H1 (cell line): ENCODE measurements at regions not wholly inside any gene's neighbourhood (a gene's known extent, or its start where the extent isn't known, plus 50 kb on each side); places are given as distances from the start of the nearest gene placed in this dataset.
A peak's percentile ranks its signal among the peaks of the same experiment; 100 is the strongest.

Source experiments
- CTCF ChIA-PET: fragments of 300-600 bp; sonication (Branson Sonifier 250); formaldehyde crosslinking; loops from one replicate; lab custom pipeline; 2021; ENCODE audit not compliant: partially characterized antibody; lab: Charles Lee
- POLR2A ChIA-PET: fragments of 300-600 bp; sonication (Branson Sonifier 250); formaldehyde crosslinking; loops from one replicate; lab custom pipeline; 2021; ENCODE audit warnings: inconsistent platforms; ENCODE audit not compliant: partially characterized antibody; lab: Charles Lee
- DNase-seq, 2 experiments: peaks; one replicate each; pipeline versions ENCODE4 v3.0.0 to v3.0.0-alpha.2; 2010 to 2022; ENCODE audit warnings: low spot score in 2 of 2, low read depth in 1 of 2, mixed read lengths in 1 of 2
- FAIRE-seq: peaks from 2 replicates; lab custom pipeline; 2011; peaks lifted over from hg19 to GRCh38; lab: Jason Lieb, UNC
- H2AFZ ChIP-seq: 2 replicates; pipeline ENCODE4 v1.8.1; 2012; ENCODE audit warnings: low read length, inconsistent platforms
- H2AK5ac ChIP-seq: 2 replicates; pipeline ENCODE4 v1.6.1; 2013; ENCODE audit warnings: low read depth, low read length
- H2BK120ac ChIP-seq: replicated peaks from 2 replicates; pipeline ENCODE3; 2013; ENCODE audit warnings: low read depth, low read length, inconsistent platforms
- H2BK12ac ChIP-seq: 2 replicates; pipeline ENCODE4 v1.6.1; 2013; ENCODE audit warnings: low read depth, low read length
- H2BK15ac ChIP-seq: 2 replicates; pipeline ENCODE4 v1.6.1; 2013; ENCODE audit warnings: low read length
- H2BK20ac ChIP-seq: 2 replicates; pipeline ENCODE4 v1.6.1; 2013; ENCODE audit warnings: low read length
- H2BK5ac ChIP-seq: 2 replicates; pipeline ENCODE4 v1.6.1; 2013; ENCODE audit warnings: low read depth, low read length
- H3K14ac ChIP-seq: 2 replicates; pipeline ENCODE4 v1.6.1; 2013; ENCODE audit warnings: inconsistent platforms; ENCODE audit not compliant: insufficient read length
- H3K18ac ChIP-seq: 2 replicates; pipeline ENCODE4 v1.6.1; 2013; ENCODE audit warnings: low read length; ENCODE audit errors: extremely low read depth
- H3K23ac ChIP-seq: 2 replicates; pipeline ENCODE4 v1.6.1; 2013; ENCODE audit warnings: inconsistent platforms; ENCODE audit not compliant: insufficient read length
- H3K23me2 ChIP-seq: 2 replicates; pipeline ENCODE4 v1.6.1; 2013; ENCODE audit warnings: low read depth, low read length
- H3K27ac ChIP-seq: 2 replicates; pipeline ENCODE4 v1.6.1; 2011; ENCODE audit warnings: low read depth, low read length, inconsistent platforms
- H3K27me3 ChIP-seq, 4 experiments: replicated peaks in 1 of 4; 1 replicate in 1 of 4; 2 replicates in 3 of 4; pipeline versions ENCODE4 v1.6.1 to v1.8.1; 2011 to 2013; ENCODE audit warnings: low read length in 3 of 4, mild to moderate bottlenecking in 3 of 4, inconsistent platforms in 2 of 4, mixed read lengths in 2 of 4, moderate library complexity in 1 of 4; ENCODE audit not compliant: control insufficient read depth in 3 of 4, insufficient read depth in 3 of 4; ENCODE audit errors: extremely low read depth in 1 of 4
- H3K36me3 ChIP-seq, 4 experiments: 2 replicates each; pipeline versions ENCODE4 v1.6.1 to v1.8.1; 2011 to 2013; ENCODE audit warnings: mild to moderate bottlenecking in 4 of 4, low read length in 3 of 4, moderate library complexity in 2 of 4, control low read depth in 1 of 4, inconsistent platforms in 1 of 4; ENCODE audit not compliant: insufficient read depth in 4 of 4, control insufficient read depth in 2 of 4
- H3K4ac ChIP-seq: replicated peaks from 2 replicates; pipeline ENCODE3; 2013; ENCODE audit warnings: low read length, low read depth, mixed read lengths, inconsistent platforms; ENCODE audit not compliant: insufficient read length
- H3K4me1 ChIP-seq, 4 experiments: replicated peaks in 1 of 4; 1 replicate in 1 of 4; 2 replicates in 3 of 4; pipeline versions ENCODE4 v1.6.1 to v1.8.1; 2011 to 2013; ENCODE audit warnings: low read length in 3 of 4, inconsistent platforms in 2 of 4, mixed read lengths in 1 of 4; ENCODE audit not compliant: insufficient read depth in 4 of 4, control insufficient read depth in 3 of 4
- H3K4me2 ChIP-seq, 2 experiments: 2 replicates each; pipeline versions ENCODE4 v1.6.1 to v1.8.1; 2011 to 2013; ENCODE audit warnings: low read depth in 2 of 2, low read length in 2 of 2, control low read depth in 1 of 2, inconsistent platforms in 1 of 2, mild to moderate bottlenecking in 1 of 2; ENCODE audit not compliant: insufficient read depth in 1 of 2
- H3K4me3 ChIP-seq, 4 experiments: fragments of 200-600, 300-600 bp in 1 of 4; sonication (generic), shearing (Covaris generic), sonication (Bioruptor Twin) in 1 of 4; 2 replicates each; pipeline versions ENCODE4 v1.5.1 to v1.8.1; 2011 to 2016; ENCODE audit warnings: low read length in 4 of 4, low read depth in 3 of 4, control low read depth in 2 of 4, inconsistent platforms in 2 of 4, mild to moderate bottlenecking in 2 of 4, mixed read lengths in 1 of 4, moderate library complexity in 1 of 4; ENCODE audit not compliant: insufficient read depth in 2 of 4; ENCODE audit errors: extremely low read depth in 1 of 4
- H3K56ac ChIP-seq: replicated peaks from 2 replicates; pipeline ENCODE3; 2013; ENCODE audit warnings: low read depth, mild to moderate bottlenecking, mixed read lengths, low read length, inconsistent platforms; ENCODE audit not compliant: insufficient read length
- H3K79me1 ChIP-seq: 2 replicates; pipeline ENCODE4 v1.6.1; 2013; ENCODE audit warnings: low read depth, low read length, control low read depth
- H3K79me2 ChIP-seq, 2 experiments: 2 replicates each; pipeline versions ENCODE4 v1.6.1 to v1.8.1; 2012 to 2013; ENCODE audit warnings: low read length in 2 of 2, mild to moderate bottlenecking in 2 of 2, inconsistent platforms in 1 of 2; ENCODE audit not compliant: insufficient read depth in 2 of 2, control insufficient read depth in 1 of 2
- H3K9ac ChIP-seq, 4 experiments: replicated peaks in 1 of 4; 1 replicate in 1 of 4; 2 replicates in 3 of 4; pipeline versions ENCODE4 v1.6.1 to v1.8.1; 2011 to 2013; ENCODE audit warnings: low read depth in 3 of 4, low read length in 3 of 4, control low read depth in 2 of 4, mild to moderate bottlenecking in 2 of 4, moderate library complexity in 2 of 4, inconsistent platforms in 1 of 4; ENCODE audit errors: extremely low read depth in 1 of 4
- H3K9me3 ChIP-seq, 2 experiments: 2 replicates each; pipeline versions ENCODE4 v1.6.1 to v1.8.1; 2012 to 2013; ENCODE audit warnings: mild to moderate bottlenecking in 2 of 2, moderate library complexity in 2 of 2, control low read depth in 1 of 2, inconsistent platforms in 1 of 2, low read depth in 1 of 2, low read length in 1 of 2, mixed read lengths in 1 of 2; ENCODE audit not compliant: insufficient read depth in 2 of 2
- H4K20me1 ChIP-seq, 2 experiments: replicated peaks in 1 of 2; 2 replicates each; pipeline versions ENCODE3 to v1.8.1; 2011 to 2013; ENCODE audit warnings: inconsistent platforms in 2 of 2, low read length in 2 of 2, mild to moderate bottlenecking in 1 of 2; ENCODE audit not compliant: insufficient read depth in 2 of 2, control insufficient read depth in 1 of 2
- H4K5ac ChIP-seq: 2 replicates; pipeline ENCODE4 v1.6.1; 2013; ENCODE audit warnings: low read length, low read depth, mixed read lengths, inconsistent platforms; ENCODE audit not compliant: insufficient read length
- H4K8ac ChIP-seq: 2 replicates; pipeline ENCODE4 v1.8.0; 2013; ENCODE audit warnings: mild to moderate bottlenecking, moderate library complexity, low read length, inconsistent platforms; ENCODE audit not compliant: insufficient read depth; ENCODE audit errors: extremely low read depth
- H4K91ac ChIP-seq: replicated peaks from 2 replicates; pipeline ENCODE3; 2013; ENCODE audit warnings: low read length, mixed read lengths, inconsistent platforms; ENCODE audit not compliant: insufficient read length
- MAFK ChIP-seq: IDR thresholded peaks from 2 replicates; pipeline ENCODE4 v1.6.1; 2012; ENCODE audit warnings: low read depth, mild to moderate bottlenecking, improper control_type of control experiment, low read length
- WGBS, 2 experiments: shearing (Covaris generic) in 1 of 2; methylation state at CpG; one replicate each; pipeline versions ENCODE4 v1.1.6 to v1.1.7; 2013 to 2015; ENCODE audit warnings: low lambda C conversion rate in 2 of 2, mixed read lengths in 2 of 2, inconsistent platforms in 1 of 2, low coverage in 1 of 2, missing lambda C conversion rate in 1 of 2; ENCODE audit not compliant: insufficient replicate concordance in 2 of 2, insufficient coverage in 1 of 2, insufficient read length in 1 of 2; ENCODE audit errors: extremely low coverage in 1 of 2, missing lambda C conversion rate in 1 of 2; 5-methylcytosine and 5-hydroxymethylcytosine counted together
- TF ChIP-seq, protein P1 (sequence below), 3 experiments: IDR thresholded peaks; 1 replicate in 2 of 3; 2 replicates in 1 of 3; pipeline versions ENCODE4 v1.5.1 to v1.6.1; 2011; ENCODE audit warnings: low read length in 3 of 3, mild to moderate bottlenecking in 3 of 3, inconsistent platforms in 2 of 3, low read depth in 1 of 3, moderate library complexity in 1 of 3; ENCODE audit not compliant: insufficient read depth in 1 of 3; ENCODE audit errors: control extremely low read depth in 1 of 3
- TF ChIP-seq, protein P2 (sequence below): IDR thresholded peaks from 2 replicates; pipeline ENCODE4 v1.6.1; 2012; ENCODE audit warnings: inconsistent platforms

DNA sequence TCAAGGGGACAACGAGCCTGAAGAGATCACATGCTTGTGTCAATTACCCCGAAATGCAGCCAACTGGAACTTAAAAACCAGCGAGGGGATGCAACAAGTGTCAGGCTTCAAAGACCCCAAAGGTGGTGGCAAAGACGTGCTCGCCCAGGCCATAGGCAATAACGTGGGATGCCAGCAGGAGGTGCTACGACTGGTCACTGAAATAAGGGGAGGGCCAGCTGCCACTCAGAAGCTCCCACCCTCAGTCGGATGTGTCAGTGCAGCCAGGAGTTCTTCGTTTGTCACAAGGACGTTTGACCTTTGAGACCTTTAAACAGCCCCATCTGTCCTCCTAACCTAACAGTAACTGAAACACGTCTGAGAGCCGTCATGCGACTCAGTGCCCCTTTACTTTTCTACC, 556.8 kb upstream of the PCDH10 start:
- Histone ChIP-seq H3K79me2 (no peaks in the 10 kb centered on the region), H3K23me2 (no peaks in the 10 kb centered on the region; the same call in 1 of the 2 replicates), H3K4me1 (no peaks in the 10 kb centered on the region), H3K14ac (no peak overlapping the region), H3K79me1 (no peaks in the 10 kb centered on the region), H3K27me3 (no peaks in the 10 kb centered on the region), H4K91ac (no peak overlapping the region), H3K9ac (no peak overlapping the region), H2BK120ac (no peak overlapping the region), H4K5ac (no peak overlapping the region), H3K4me2 (no peak overlapping the region), H3K4ac (no peak overlapping the region), H4K20me1 (no peaks in the 10 kb centered on the region), H2BK20ac (no peak overlapping the region), H3K56ac (no peak overlapping the region), H2AK5ac (no peak overlapping the region), H3K4me3 (no peak overlapping the region), H3K27ac (no peak overlapping the region), H3K36me3 (no peaks in the 10 kb centered on the region), H4K8ac (no peak overlapping the region), H2BK12ac (no peak overlapping the region), H2BK15ac (no peak overlapping the region), H3K18ac (no peak overlapping the region), H3K9me3 (0 out of 4 replicates have a peak, but pooled peaks cover 0 to 7% of the 10 kb centered on the region in 2 experiments), H2BK5ac (no peak overlapping the region), H2AFZ (no peak overlapping the region), H3K23ac (no peak overlapping the region)
- FAIRE-seq: no peak
- DNase-seq: no peak
- ChIA-PET POLR2A (no interaction called here), CTCF (interaction anchor here (0.6 to 1.7 kb wide), 4 partner anchors 10 to 100 kb away, joined by 3 to 4 read pairs (median 3); no protein-coding TSS in a partner anchor)
- WGBS, 2 experiments: 90% methylated on average over 13 of the region's 13 CpGs; no CpG with 5 or more reads in 1 of the 2 experiments
- TF ChIP-seq, protein P1, sequence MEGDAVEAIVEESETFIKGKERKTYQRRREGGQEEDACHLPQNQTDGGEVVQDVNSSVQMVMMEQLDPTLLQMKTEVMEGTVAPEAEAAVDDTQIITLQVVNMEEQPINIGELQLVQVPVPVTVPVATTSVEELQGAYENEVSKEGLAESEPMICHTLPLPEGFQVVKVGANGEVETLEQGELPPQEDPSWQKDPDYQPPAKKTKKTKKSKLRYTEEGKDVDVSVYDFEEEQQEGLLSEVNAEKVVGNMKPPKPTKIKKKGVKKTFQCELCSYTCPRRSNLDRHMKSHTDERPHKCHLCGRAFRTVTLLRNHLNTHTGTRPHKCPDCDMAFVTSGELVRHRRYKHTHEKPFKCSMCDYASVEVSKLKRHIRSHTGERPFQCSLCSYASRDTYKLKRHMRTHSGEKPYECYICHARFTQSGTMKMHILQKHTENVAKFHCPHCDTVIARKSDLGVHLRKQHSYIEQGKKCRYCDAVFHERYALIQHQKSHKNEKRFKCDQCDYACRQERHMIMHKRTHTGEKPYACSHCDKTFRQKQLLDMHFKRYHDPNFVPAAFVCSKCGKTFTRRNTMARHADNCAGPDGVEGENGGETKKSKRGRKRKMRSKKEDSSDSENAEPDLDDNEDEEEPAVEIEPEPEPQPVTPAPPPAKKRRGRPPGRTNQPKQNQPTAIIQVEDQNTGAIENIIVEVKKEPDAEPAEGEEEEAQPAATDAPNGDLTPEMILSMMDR (IDR thresholded peaks at IDR 0.05; ENCODE audit: control extremely low read depth in 1 of 3, insufficient read depth in 1 of 3, low read depth in 1 of 3, low read length in 3 of 3): peak in 2 of 3 experiments; percentile 27 to 48; a peak in 2 of 4 replicates
- TF ChIP-seq, protein P2, sequence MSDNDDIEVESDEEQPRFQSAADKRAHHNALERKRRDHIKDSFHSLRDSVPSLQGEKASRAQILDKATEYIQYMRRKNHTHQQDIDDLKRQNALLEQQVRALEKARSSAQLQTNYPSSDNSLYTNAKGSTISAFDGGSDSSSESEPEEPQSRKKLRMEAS: no peak
- no peak for TF ChIP-seq MAFK
